PC-3 (cell line): ENCODE measurements at regions not wholly inside any gene's neighbourhood (a gene's known extent, or its start where the extent isn't known, plus 50 kb on each side); places are given as distances from the start of the nearest gene placed in this dataset.

Experiments used
- ATAC-seq: fragments of 200-7000 bp; cut with Tn5 transposase; 2 replicates; pipeline ENCODE4 v1.9.1; 2020; ENCODE audit warnings: mild to moderate bottlenecking, moderate library complexity
- BruUV-seq: library from RNA; stranded (reverse); fragments of 400-500 nt; replicated peaks from 2 replicates; lab custom pipeline; 2021; lab: Mats Ljungman, UMichigan
- CTCF ChIA-PET: fragments of 300-600 bp; sonication (Branson Sonifier 250); formaldehyde crosslinking; loops from one replicate; lab custom pipeline; 2022; ENCODE audit warnings: antibody characterized with exemption; lab: Charles Lee
- POLR2A ChIA-PET: fragments of 300-600 bp; sonication (Branson Sonifier 250); formaldehyde crosslinking; loops from one replicate; lab custom pipeline; 2022; ENCODE audit warnings: antibody characterized with exemption; ENCODE audit not compliant: unreplicated experiment; lab: Charles Lee
- DNase-seq: peaks from one replicate; pipeline ENCODE4 v3.0.0-alpha.2; 2015
- H2AFZ ChIP-seq: fragments of 300-600 bp; sonication (generic); 2 replicates; pipeline ENCODE4 v1.6.0; 2016; ENCODE audit warnings: antibody characterized with exemption, low read length
- H3F3A ChIP-seq: fragments of 300-600 bp; sonication (generic); one replicate; pipeline ENCODE4 v1.6.0; 2017; ENCODE audit warnings: antibody characterized with exemption, low read length, control low read depth, mild to moderate bottlenecking; ENCODE audit not compliant: unreplicated experiment
- H3K27ac ChIP-seq: fragments of 300-600 bp; sonication (generic); 2 replicates; pipeline ENCODE4 v1.5.1; 2016; ENCODE audit warnings: mild to moderate bottlenecking, low read length
- H3K27me3 ChIP-seq: fragments of 300-600 bp; sonication (generic); 2 replicates; pipeline ENCODE4 v1.6.1; 2016; ENCODE audit warnings: low read length, mixed read lengths
- H3K36me3 ChIP-seq: fragments of 300-600 bp; sonication (generic); 2 replicates; pipeline ENCODE4 v1.6.1; 2016; ENCODE audit warnings: low read depth, mixed run types, low read length, mixed read lengths
- H3K4me1 ChIP-seq: fragments of 300-600 bp; sonication (generic); 2 replicates; pipeline ENCODE4 v1.5.1; 2016; ENCODE audit warnings: low read length; ENCODE audit not compliant: insufficient read depth
- H3K4me2 ChIP-seq: fragments of 300-600 bp; sonication (generic); 2 replicates; pipeline ENCODE4 v1.6.0; 2016; ENCODE audit warnings: low read length
- H3K4me3 ChIP-seq: fragments of 300-600 bp; sonication (generic); 2 replicates; pipeline ENCODE4 v1.5.1; 2016; ENCODE audit warnings: mild to moderate bottlenecking, low read length, mixed read lengths
- H3K79me2 ChIP-seq: fragments of 300-600 bp; sonication (generic); 2 replicates; pipeline ENCODE4 v1.6.1; 2017; ENCODE audit warnings: low read length, mixed read lengths
- H3K9ac ChIP-seq: fragments of 300-600 bp; sonication (generic); 2 replicates; pipeline ENCODE4 v1.6.0; 2016; ENCODE audit warnings: mild to moderate bottlenecking, low read length
- H3K9me2 ChIP-seq: fragments of 300-600 bp; sonication (generic); replicated peaks from 2 replicates; pipeline ENCODE4 v1.6.1; 2016; ENCODE audit warnings: mixed run types, low read length, mixed read lengths
- H3K9me3 ChIP-seq: fragments of 300-600 bp; sonication (generic); 2 replicates; pipeline ENCODE4 v1.6.1; 2016; ENCODE audit warnings: low read length, mixed read lengths
- H4K20me1 ChIP-seq: fragments of 300-600 bp; sonication (generic); 2 replicates; pipeline ENCODE4 v1.6.1; 2016; ENCODE audit warnings: low read length, mixed read lengths
- EZH2 ChIP-seq: fragments of 300-600 bp; sonication (generic); IDR thresholded peaks from one replicate; pipeline ENCODE4 v1.6.1; 2017; ENCODE audit warnings: antibody characterized with exemption, mild to moderate bottlenecking, low read length; ENCODE audit not compliant: unreplicated experiment
- EZH2phosphoT487 ChIP-seq: fragments of 300-600 bp; sonication (generic); IDR thresholded peaks from 2 replicates; pipeline ENCODE4 v1.6.1; 2018; ENCODE audit warnings: mild to moderate bottlenecking, antibody characterized with exemption, low read length, borderline replicate concordance
- intact Hi-C: fragments of 100-400 bp; cut with micrococcal nuclease; formaldehyde crosslinking; loops from 2 replicates; pipeline ENCODE4 v1.9.0; 2023
- TF ChIP-seq, protein P1 (sequence below): fragments of 300-600 bp; sonication (generic); conservative IDR thresholded peaks from 2 replicates; pipeline ENCODE4 v1.5.1; 2017; ENCODE audit warnings: antibody characterized with exemption, low read depth, mild to moderate bottlenecking, low read length

DNA sequence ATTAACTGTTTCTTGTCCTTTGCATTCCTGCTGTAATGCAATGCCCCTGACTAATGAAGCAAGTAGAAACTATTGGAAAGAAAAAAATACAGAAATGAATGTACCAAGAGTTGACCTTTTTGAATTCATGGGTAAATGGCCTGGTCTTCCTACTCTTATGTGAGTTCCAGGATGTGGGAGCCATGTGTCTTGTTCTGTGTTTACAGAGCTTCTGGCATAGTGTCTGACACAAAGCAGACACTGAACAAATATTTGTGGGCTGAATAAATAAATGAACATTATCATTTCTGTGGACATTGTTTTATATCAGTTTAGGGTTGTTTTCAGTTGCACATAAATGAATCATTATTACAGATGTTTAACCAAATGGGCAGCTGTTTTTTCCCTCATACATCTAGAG, 155.5 kb downstream of the CD8B2 start:
- Histone ChIP-seq H2AFZ (no peak overlapping the region), H3F3A (no peaks in the 10 kb centered on the region), H3K27me3 (peaks cover 57% of the 10 kb centered on the region), H3K4me3 (no peak overlapping the region), H3K9me3 (no peaks in the 10 kb centered on the region), H3K79me2 (no peaks in the 10 kb centered on the region), H3K27ac (no peak overlapping the region), H3K4me1 (no peaks in the 10 kb centered on the region), H3K36me3 (no peaks in the 10 kb centered on the region), H4K20me1 (no peaks in the 10 kb centered on the region), H3K9me2 (no peaks in the 10 kb centered on the region), H3K4me2 (no peak overlapping the region), H3K9ac (no peak overlapping the region)
- TF ChIP-seq, protein P1, sequence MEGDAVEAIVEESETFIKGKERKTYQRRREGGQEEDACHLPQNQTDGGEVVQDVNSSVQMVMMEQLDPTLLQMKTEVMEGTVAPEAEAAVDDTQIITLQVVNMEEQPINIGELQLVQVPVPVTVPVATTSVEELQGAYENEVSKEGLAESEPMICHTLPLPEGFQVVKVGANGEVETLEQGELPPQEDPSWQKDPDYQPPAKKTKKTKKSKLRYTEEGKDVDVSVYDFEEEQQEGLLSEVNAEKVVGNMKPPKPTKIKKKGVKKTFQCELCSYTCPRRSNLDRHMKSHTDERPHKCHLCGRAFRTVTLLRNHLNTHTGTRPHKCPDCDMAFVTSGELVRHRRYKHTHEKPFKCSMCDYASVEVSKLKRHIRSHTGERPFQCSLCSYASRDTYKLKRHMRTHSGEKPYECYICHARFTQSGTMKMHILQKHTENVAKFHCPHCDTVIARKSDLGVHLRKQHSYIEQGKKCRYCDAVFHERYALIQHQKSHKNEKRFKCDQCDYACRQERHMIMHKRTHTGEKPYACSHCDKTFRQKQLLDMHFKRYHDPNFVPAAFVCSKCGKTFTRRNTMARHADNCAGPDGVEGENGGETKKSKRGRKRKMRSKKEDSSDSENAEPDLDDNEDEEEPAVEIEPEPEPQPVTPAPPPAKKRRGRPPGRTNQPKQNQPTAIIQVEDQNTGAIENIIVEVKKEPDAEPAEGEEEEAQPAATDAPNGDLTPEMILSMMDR = no peak
- no peak for TF ChIP-seq EZH2
- TF ChIP-seq EZH2phosphoT487 = no peak
- no TSS peak for BruUV-seq
- ChIA-PET CTCF (no interaction called here), POLR2A (interaction anchor here (0.6 kb wide), 1 partner anchor 12 kb away, joined by 3 read pairs; no protein-coding TSS in a partner anchor)
- no peak for DNase-seq
- no peak for ATAC-seq
- intact Hi-C loops = no loop called here

DNA sequence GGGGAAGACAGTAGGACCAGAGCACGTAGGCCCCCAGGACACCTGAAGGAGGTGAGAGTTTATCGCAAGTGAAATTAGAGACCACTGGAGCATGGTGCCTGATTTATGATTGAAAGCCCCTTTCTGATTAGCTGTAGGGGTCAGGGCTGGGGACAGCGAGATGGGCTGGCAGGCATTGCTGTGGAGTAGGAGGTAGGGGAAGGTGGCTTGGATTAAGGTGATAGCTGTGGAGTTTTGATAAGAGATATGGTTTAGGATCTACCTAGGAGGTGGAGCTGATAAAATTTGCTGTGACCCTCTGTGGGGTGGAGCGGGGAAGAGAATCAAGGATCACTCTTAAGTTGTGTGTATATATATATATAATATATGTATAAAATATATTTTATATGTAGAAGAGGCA, 157.5 kb downstream of the CD8B2 start:
- Histone ChIP-seq H3K9me2 (no peaks in the 10 kb centered on the region), H3K9ac (no peak overlapping the region), H3K27me3 (peaks cover 70% of the 10 kb centered on the region), H4K20me1 (no peaks in the 10 kb centered on the region), H3K79me2 (no peaks in the 10 kb centered on the region), H3K9me3 (no peaks in the 10 kb centered on the region), H3F3A (no peaks in the 10 kb centered on the region), H3K4me2 (no peak overlapping the region), H3K27ac (no peak overlapping the region), H3K36me3 (no peaks in the 10 kb centered on the region), H3K4me1 (no peaks in the 10 kb centered on the region), H2AFZ (no peak overlapping the region), H3K4me3 (no peak overlapping the region)
- POLR2A ChIA-PET = no interaction called here
- no peak for ATAC-seq
- intact Hi-C loops = no loop called here
- no peak for DNase-seq
- TF ChIP-seq, protein P1 = no peak
- no peak for TF ChIP-seq EZH2
- no peak for TF ChIP-seq EZH2phosphoT487
- CTCF ChIA-PET = no interaction called here
- no TSS peak for BruUV-seq

- BruUV-seq = no TSS peak
- Histone ChIP-seq H3K27ac (no peak overlapping the region), H3K4me1 (no peaks in the 10 kb centered on the region), H3K9me3 (no peaks in the 10 kb centered on the region), H3K9me2 (no peaks in the 10 kb centered on the region), H3K27me3 (peaks cover 73% of the 10 kb centered on the region), H3K36me3 (no peaks in the 10 kb centered on the region), H4K20me1 (no peaks in the 10 kb centered on the region), H3K4me3 (no peak overlapping the region), H3F3A (no peaks in the 10 kb centered on the region), H2AFZ (no peak overlapping the region), H3K9ac (no peak overlapping the region), H3K79me2 (no peaks in the 10 kb centered on the region), H3K4me2 (no peak overlapping the region)
- intact Hi-C loops = no loop called here
- DNase-seq = no peak
- no peak for ATAC-seq
- POLR2A ChIA-PET = no interaction called here
- CTCF ChIA-PET = no interaction called here
- TF ChIP-seq EZH2phosphoT487 (no peak), EZH2 (no peak)
- TF ChIP-seq, protein P1 = no peak
These were observed 159.4 kb downstream of the CD8B2 start for GRCh38 chr2:106646605-106647004.
